Mesenchymal stem cell (in vitro differentiated cells and primary cell): ENCODE measurements at regions not wholly inside any gene's neighbourhood (a gene's known extent, or its start where the extent isn't known, plus 50 kb on each side); places are given as distances from the start of the nearest gene placed in this dataset.

Source experiments
- DNase-seq: peaks from one replicate; pipeline ENCODE4 v3.0.0-alpha.2; 2013
- H2AFZ ChIP-seq: one replicate; pipeline ENCODE4 v1.6.1; 2013; ENCODE audit warnings: low read depth, mild to moderate bottlenecking, control low read depth, inconsistent platforms, low read length, moderate library complexity
- H2AK5ac ChIP-seq: 2 replicates; pipeline ENCODE4 v1.6.1; 2013; ENCODE audit warnings: low read length, moderate library complexity, mild to moderate bottlenecking, inconsistent platforms; ENCODE audit not compliant: severe bottlenecking
- H2BK120ac ChIP-seq: one replicate; pipeline ENCODE4 v1.6.1; 2013; ENCODE audit warnings: low read depth, mild to moderate bottlenecking, inconsistent platforms, low read length, moderate library complexity
- H2BK12ac ChIP-seq, 2 experiments: one replicate each; pipeline ENCODE4 v1.6.1; 2013; ENCODE audit warnings: inconsistent platforms in 2 of 2, low read length in 2 of 2, mild to moderate bottlenecking in 2 of 2, moderate library complexity in 2 of 2, control low read depth in 1 of 2
- H2BK15ac ChIP-seq: one replicate; pipeline ENCODE4 v1.6.1; 2013; ENCODE audit warnings: mild to moderate bottlenecking, low read depth, inconsistent platforms; ENCODE audit not compliant: poor library complexity, severe bottlenecking
- H2BK5ac ChIP-seq: 2 replicates; pipeline ENCODE4 v1.6.1; 2013; ENCODE audit warnings: low read depth, mild to moderate bottlenecking, low read length, control low read depth, inconsistent platforms; ENCODE audit not compliant: poor library complexity, severe bottlenecking
- H3K14ac ChIP-seq, 2 experiments: one replicate each; pipeline ENCODE4 v1.6.1; 2013; ENCODE audit warnings: inconsistent platforms in 2 of 2, low read length in 2 of 2, control low read depth in 1 of 2, mild to moderate bottlenecking in 1 of 2, moderate library complexity in 1 of 2
- H3K18ac ChIP-seq, 2 experiments: one replicate each; pipeline ENCODE4 v1.6.1; 2013; ENCODE audit warnings: inconsistent platforms in 2 of 2, low read length in 2 of 2, control low read depth in 1 of 2, low read depth in 1 of 2, mild to moderate bottlenecking in 1 of 2
- H3K23ac ChIP-seq, 2 experiments: one replicate each; pipeline ENCODE4 v1.6.1; 2013; ENCODE audit warnings: inconsistent platforms in 2 of 2, low read length in 2 of 2, mild to moderate bottlenecking in 2 of 2, moderate library complexity in 2 of 2, control low read depth in 1 of 2
- H3K27ac ChIP-seq: 2 replicates; pipeline ENCODE4 v1.5.1; 2013; ENCODE audit warnings: mild to moderate bottlenecking, moderate library complexity, low read length, control low read depth, inconsistent platforms; ENCODE audit not compliant: poor library complexity, severe bottlenecking
- H3K27me3 ChIP-seq, 2 experiments: 2 replicates each; pipeline versions ENCODE4 v1.6.1 to v1.7.0; 2013; ENCODE audit warnings: low read length in 2 of 2, mild to moderate bottlenecking in 2 of 2, moderate library complexity in 2 of 2, control low read depth in 1 of 2, inconsistent platforms in 1 of 2; ENCODE audit not compliant: control insufficient read depth in 1 of 2, insufficient read depth in 1 of 2
- H3K36me3 ChIP-seq, 2 experiments: 2 replicates each; pipeline versions ENCODE4 v1.6.1 to v1.7.0; 2013; ENCODE audit warnings: low read length in 2 of 2, control low read depth in 1 of 2, inconsistent platforms in 1 of 2, low read depth in 1 of 2, mild to moderate bottlenecking in 1 of 2; ENCODE audit not compliant: insufficient read depth in 2 of 2, control insufficient read depth in 1 of 2
- H3K4ac ChIP-seq, 2 experiments: one replicate each; pipeline ENCODE4 v1.6.1; 2013; ENCODE audit warnings: inconsistent platforms in 2 of 2, low read length in 2 of 2, mild to moderate bottlenecking in 2 of 2, moderate library complexity in 2 of 2, control low read depth in 1 of 2, low read depth in 1 of 2
- H3K4me1 ChIP-seq: 2 replicates; pipeline ENCODE4 v1.6.1; 2013; ENCODE audit warnings: low read depth, low read length, control low read depth; ENCODE audit not compliant: control insufficient read depth, insufficient read depth
- H3K4me2 ChIP-seq: 2 replicates; pipeline ENCODE4 v1.6.1; 2013; ENCODE audit warnings: low read length, mild to moderate bottlenecking, inconsistent platforms; ENCODE audit not compliant: poor library complexity, severe bottlenecking
- H3K4me3 ChIP-seq, 2 experiments: 2 replicates each; pipeline versions ENCODE4 v1.5.1 to v1.7.0; 2013; ENCODE audit warnings: low read length in 2 of 2, mild to moderate bottlenecking in 2 of 2, control low read depth in 1 of 2, low read depth in 1 of 2; ENCODE audit not compliant: insufficient read depth in 1 of 2
- H3K79me1 ChIP-seq: replicated peaks from 2 replicates; pipeline ENCODE4 v1.6.1; 2013; ENCODE audit warnings: mild to moderate bottlenecking, control low read depth, low read length, inconsistent platforms; ENCODE audit not compliant: poor library complexity, severe bottlenecking
- H3K9ac ChIP-seq: 2 replicates; pipeline ENCODE4 v1.7.0; 2013; ENCODE audit warnings: mild to moderate bottlenecking, low read length, moderate library complexity
- H3K9me3 ChIP-seq: 2 replicates; pipeline ENCODE4 v1.7.0; 2013; ENCODE audit warnings: mild to moderate bottlenecking, low read length; ENCODE audit not compliant: control insufficient read depth
- H4K8ac ChIP-seq: one replicate; pipeline ENCODE4 v1.6.1; 2013; ENCODE audit warnings: inconsistent platforms, mild to moderate bottlenecking, low read length, moderate library complexity
- H4K91ac ChIP-seq: one replicate; pipeline ENCODE4 v1.6.1; 2013; ENCODE audit warnings: mild to moderate bottlenecking, low read length, inconsistent platforms
- WGBS: methylation state at CpG from one replicate; pipeline ENCODE4 v1.1.7; 2013; ENCODE audit warnings: mixed read lengths; 5-methylcytosine and 5-hydroxymethylcytosine counted together

DNA sequence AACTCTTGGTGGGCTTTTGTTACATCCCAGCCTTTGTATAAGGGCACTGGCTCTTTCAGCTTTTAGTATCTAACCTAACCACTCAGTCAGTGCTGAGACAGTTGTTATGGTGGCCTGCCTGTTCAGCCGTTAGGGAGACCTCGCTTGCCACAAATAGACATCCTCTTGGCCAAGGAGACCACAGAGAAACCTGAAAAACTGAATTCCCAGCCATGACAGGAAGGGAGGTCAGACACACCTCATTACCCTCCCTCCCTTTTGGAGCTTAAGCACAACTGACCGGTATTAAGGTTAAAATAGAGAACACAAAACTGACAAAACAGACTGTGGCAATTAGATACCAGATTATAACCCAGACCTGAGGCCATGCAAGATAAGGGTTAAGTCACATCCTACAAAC, 1639.3 kb downstream of the RPA4 start:
- H2AFZ ChIP-seq = no peak overlapping the region
- no peaks in the 10 kb centered on the region for H3K4me1 ChIP-seq
- H4K8ac ChIP-seq = no peak overlapping the region
- no peak overlapping the region for H3K14ac ChIP-seq
- no peaks in the 10 kb centered on the region for H3K36me3 ChIP-seq
- H3K23ac ChIP-seq = no peak overlapping the region
- no peak overlapping the region for H3K9ac ChIP-seq
- no peak overlapping the region for H2BK12ac ChIP-seq
- H3K27ac ChIP-seq = no peak overlapping the region
- DNase-seq = no peak
- H3K4me3 ChIP-seq = no peak overlapping the region
- whole genome bisulfite sequencing = 100% methylated on average over 3 of the region's 3 CpGs
- H3K27me3 ChIP-seq = peaks cover 0 to 4% of the 10 kb centered on the region in 2 experiments
- no peak overlapping the region for H3K4me2 ChIP-seq
- H3K4ac ChIP-seq = no peak overlapping the region
- no peaks in the 10 kb centered on the region for H3K9me3 ChIP-seq
- H3K79me1 ChIP-seq = no peaks in the 10 kb centered on the region
- H2BK5ac ChIP-seq = no peak overlapping the region
- H2BK120ac ChIP-seq = no peak overlapping the region
- H4K91ac ChIP-seq = no peak overlapping the region
- H3K18ac ChIP-seq = no peak overlapping the region
- H2BK15ac ChIP-seq = no peak overlapping the region
- no peak overlapping the region for H2AK5ac ChIP-seq

GRCh38 chrX:98523521-98523920, 1639.8 kb downstream of the RPA4 start:
- Histone ChIP-seq H3K9ac (no peak overlapping the region), H3K4me3 (no peak overlapping the region), H2AK5ac (no peak overlapping the region), H3K18ac (no peak overlapping the region), H3K79me1 (no peaks in the 10 kb centered on the region), H3K9me3 (no peaks in the 10 kb centered on the region), H3K4me1 (no peaks in the 10 kb centered on the region), H2AFZ (no peak overlapping the region), H3K4ac (no peak overlapping the region), H3K36me3 (no peaks in the 10 kb centered on the region), H2BK12ac (no peak overlapping the region), H3K4me2 (no peak overlapping the region), H3K14ac (no peak overlapping the region), H2BK5ac (no peak overlapping the region), H4K8ac (no peak overlapping the region), H4K91ac (no peak overlapping the region), H2BK120ac (no peak overlapping the region), H2BK15ac (no peak overlapping the region), H3K23ac (no peak overlapping the region), H3K27ac (no peak overlapping the region), H3K27me3 (peaks cover 0 to 4% of the 10 kb centered on the region in 2 experiments)
- DNase-seq = no peak
- 82% methylated on average over 2 of the region's 3 CpGs for WGBS

GRCh38 chrX:98548519-98548918, 1664.8 kb downstream of the RPA4 start:
- Histone ChIP-seq H3K79me1 (no peaks in the 10 kb centered on the region), H3K18ac (no peak overlapping the region), H2BK15ac (no peak overlapping the region), H3K9ac (no peak overlapping the region), H2BK5ac (no peak overlapping the region), H4K8ac (no peak overlapping the region), H2AK5ac (no peak overlapping the region), H3K4me2 (no peak overlapping the region), H3K9me3 (no peaks in the 10 kb centered on the region), H4K91ac (no peak overlapping the region), H3K23ac (no peak overlapping the region), H3K4me1 (no peaks in the 10 kb centered on the region), H3K4ac (no peak overlapping the region), H3K27ac (no peak overlapping the region), H3K14ac (no peak overlapping the region), H2BK12ac (no peak overlapping the region), H3K36me3 (no peaks in the 10 kb centered on the region), H3K4me3 (no peak overlapping the region), H2BK120ac (no peak overlapping the region), H2AFZ (no peak overlapping the region), H3K27me3 (no peaks in the 10 kb centered on the region)
- no peak for DNase-seq
- WGBS = 20% methylated on average over 1 of the region's 2 CpGs

GRCh38 chrX:98568795-98569194, 1685.1 kb downstream of the RPA4 start:
- H3K36me3 ChIP-seq = no peaks in the 10 kb centered on the region
- no peaks in the 10 kb centered on the region for H3K4me1 ChIP-seq

More at GRCh38 chrX:98568795-98569194, 1685.1 kb downstream of the RPA4 start:
- no CpG with 5 or more reads among the region's 2 CpGs for WGBS
- peaks cover 0 to 3% of the 10 kb centered on the region in 2 experiments for H3K27me3 ChIP-seq
- no peak overlapping the region for H2BK12ac ChIP-seq
- no peaks in the 10 kb centered on the region for H3K79me1 ChIP-seq
- H2BK120ac ChIP-seq = no peak overlapping the region
- no peak overlapping the region for H3K23ac ChIP-seq
- H3K9ac ChIP-seq = no peak overlapping the region
- no peak overlapping the region for H3K4me2 ChIP-seq
- H3K4me3 ChIP-seq = no peak overlapping the region
- H3K14ac ChIP-seq = no peak overlapping the region
- no peak overlapping the region for H2AFZ ChIP-seq
- H4K91ac ChIP-seq = no peak overlapping the region
- H2BK5ac ChIP-seq = no peak overlapping the region
- no peak overlapping the region for H4K8ac ChIP-seq
- H2BK15ac ChIP-seq = no peak overlapping the region
- DNase-seq = no peak
- no peaks in the 10 kb centered on the region for H3K9me3 ChIP-seq
- H3K27ac ChIP-seq = no peak overlapping the region
- no peak overlapping the region for H3K4ac ChIP-seq
- H2AK5ac ChIP-seq = no peak overlapping the region
- no peak overlapping the region for H3K18ac ChIP-seq
